T-helper 17 cell (primary cell): ENCODE measurements at regions not wholly inside any gene's neighbourhood (a gene's known extent, or its start where the extent isn't known, plus 50 kb on each side); places are given as distances from the start of the nearest gene placed in this dataset.
"Not testable (repeated sequence)": the region's sequence is repeated elsewhere in the genome, so short reads cannot be mapped to it uniquely, and the experiment has no call there.

ENCODE experiments used
- ATAC-seq: fragments of 150-1000 bp; cut with Tn5 transposase; 2 replicates; pipeline ENCODE4 v1.10.0; 2021; ENCODE audit warnings: mild to moderate bottlenecking, moderate library complexity
- DNase-seq, 3 donors: peaks; one replicate each; pipeline versions ENCODE4 v3.0.0 to v3.0.0-alpha.2; 2020 to 2021
- H3K9me3 ChIP-seq: one replicate; pipeline ENCODE4 v1.7.0; 2013; ENCODE audit warnings: low read length, mild to moderate bottlenecking; ENCODE audit not compliant: control insufficient read depth, poor library complexity, severe bottlenecking
- H3K27ac Mint-ChIP-seq: one replicate; pipeline ENCODE4 v1.8.0; 2022; ENCODE audit warnings: mild to moderate bottlenecking, moderate library complexity, mixed read lengths
- H3K27me3 Mint-ChIP-seq: one replicate; pipeline ENCODE4 v1.8.0; 2022; ENCODE audit warnings: mixed read lengths
- H3K36me3 Mint-ChIP-seq: one replicate; pipeline ENCODE4 v1.8.0; 2022; ENCODE audit warnings: low read depth, mixed read lengths
- H3K4me1 Mint-ChIP-seq: one replicate; pipeline ENCODE4 v1.8.0; 2022; ENCODE audit warnings: mild to moderate bottlenecking, mixed read lengths
- H3K4me3 Mint-ChIP-seq: one replicate; pipeline ENCODE4 v1.8.0; 2022; ENCODE audit warnings: mild to moderate bottlenecking, moderate library complexity, mixed read lengths

DNA sequence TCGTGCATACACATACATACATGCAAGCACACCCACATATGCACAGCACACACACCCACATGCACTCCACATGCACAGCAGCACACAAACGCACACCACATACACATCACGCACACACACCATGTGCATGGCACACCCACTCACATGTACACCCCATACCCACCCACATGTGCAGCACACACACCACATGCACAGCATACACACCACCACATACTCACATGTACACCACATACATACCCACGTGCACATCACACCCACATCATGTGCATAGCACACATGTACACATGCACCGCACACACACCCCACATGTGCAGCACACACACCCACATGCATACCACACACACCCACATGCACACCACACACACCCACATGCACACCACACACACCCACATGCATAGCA lies 132.0 kb upstream of the RGPD4 start:
- no peaks in the 10 kb centered on the region for H3K9me3 ChIP-seq
- H3K4me3 Mint-ChIP-seq: no peak overlapping the region
- H3K27me3 Mint-ChIP-seq: no peaks in the 10 kb centered on the region
- H3K4me1 Mint-ChIP-seq: no peaks in the 10 kb centered on the region
- no peak overlapping the region for H3K27ac Mint-ChIP-seq
- DNase-seq (no peak), ATAC-seq (no peak)
- H3K36me3 Mint-ChIP-seq: no peaks in the 10 kb centered on the region

DNA sequence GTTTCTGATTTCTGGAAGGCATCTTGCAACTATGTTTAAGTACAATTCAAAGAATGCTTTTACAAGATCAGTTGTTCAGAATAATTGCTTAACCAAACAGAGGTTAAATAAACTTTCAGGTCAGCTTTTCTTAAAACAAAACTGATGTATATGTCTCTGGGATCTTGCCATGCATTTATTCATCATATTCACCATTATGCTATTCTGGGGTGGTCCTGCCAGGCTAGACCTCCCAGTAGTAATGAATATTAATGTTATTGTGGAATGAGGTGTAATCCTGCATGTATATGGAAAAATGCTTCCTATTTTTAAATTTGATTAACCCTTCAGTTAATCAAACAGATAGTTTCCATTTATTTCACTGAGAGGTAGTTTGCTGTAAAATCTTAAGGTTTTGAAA lies 129.3 kb upstream of the RGPD4 start:
- DNase-seq (no peak), ATAC-seq (no peak)
- H3K9me3 ChIP-seq: no peaks in the 10 kb centered on the region
- no peak overlapping the region for H3K27ac Mint-ChIP-seq
- H3K4me3 Mint-ChIP-seq: no peak overlapping the region
- no peaks in the 10 kb centered on the region for H3K36me3 Mint-ChIP-seq
- H3K4me1 Mint-ChIP-seq: no peaks in the 10 kb centered on the region
- no peaks in the 10 kb centered on the region for H3K27me3 Mint-ChIP-seq

GRCh38 chr2:107698861-107699260 lies 127.8 kb upstream of the RGPD4 start:
- Mint-ChIP-seq H3K27ac (no peak overlapping the region), H3K27me3 (no peaks in the 10 kb centered on the region), H3K4me1 (no peaks in the 10 kb centered on the region), H3K36me3 (no peaks in the 10 kb centered on the region), H3K4me3 (no peak overlapping the region)
- no peak for ATAC-seq
- no peak for DNase-seq
- no peaks in the 10 kb centered on the region for H3K9me3 ChIP-seq

- Mint-ChIP-seq H3K36me3 (no peaks in the 10 kb centered on the region), H3K4me1 (no peaks in the 10 kb centered on the region), H3K4me3 (no peak overlapping the region), H3K27ac (no peak overlapping the region), H3K27me3 (no peaks in the 10 kb centered on the region)
- ATAC-seq: no peak
- H3K9me3 ChIP-seq: no peaks in the 10 kb centered on the region
- DNase-seq: no peak
Observed at GRCh38 chr2:107700073-107700472, 126.6 kb upstream of the RGPD4 start.

DNA sequence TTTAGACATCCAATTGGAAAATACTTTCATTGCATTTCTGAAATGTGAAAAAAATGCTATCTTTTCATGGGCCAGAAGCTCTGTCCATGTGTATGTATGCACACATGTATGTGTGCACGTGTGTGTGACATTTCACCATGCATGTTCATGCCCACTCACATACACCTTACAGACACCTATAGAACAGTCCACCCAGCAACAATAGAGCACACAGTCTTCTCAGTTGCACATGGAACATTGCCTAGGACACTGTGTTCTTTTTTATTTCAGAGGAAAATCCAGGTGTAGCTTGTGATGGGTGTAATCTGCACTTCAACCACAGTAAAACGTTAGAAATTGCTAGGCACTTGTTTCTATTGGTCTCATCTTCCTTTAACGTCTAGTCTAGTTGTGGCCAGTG lies 114.8 kb upstream of the RGPD4 start:
- Mint-ChIP-seq H3K36me3 (no peaks in the 10 kb centered on the region), H3K27me3 (no peaks in the 10 kb centered on the region), H3K27ac (no peak overlapping the region), H3K4me1 (peaks cover 4% of the 10 kb centered on the region), H3K4me3 (no peak overlapping the region)
- DNase-seq: no peak
- no peak for ATAC-seq
- no peaks in the 10 kb centered on the region for H3K9me3 ChIP-seq

DNA sequence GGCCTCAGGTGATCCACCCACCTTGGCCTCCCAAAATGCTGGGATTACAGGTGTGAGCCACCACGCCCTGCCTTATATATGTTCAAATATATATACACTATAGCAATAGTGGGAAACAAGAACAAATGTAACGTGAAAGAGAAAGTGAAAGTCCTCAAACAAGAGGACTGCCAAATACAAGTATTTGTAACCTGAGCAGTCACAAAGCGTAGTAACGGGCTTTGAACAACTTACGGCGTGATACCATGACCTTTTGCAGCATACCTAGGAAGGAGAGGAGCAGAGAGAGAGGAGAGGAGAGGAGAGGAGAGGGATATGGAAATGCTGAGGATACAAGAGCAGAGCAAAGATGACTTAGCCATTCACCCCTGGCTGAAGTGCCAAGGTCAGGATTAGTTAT lies 113.8 kb upstream of the RGPD4 start:
- Mint-ChIP-seq H3K27me3 (no peaks in the 10 kb centered on the region), H3K4me3 (peak overlapping the region; percentile 87), H3K27ac (peak overlapping the region; percentile 91), H3K36me3 (no peaks in the 10 kb centered on the region), H3K4me1 (peaks cover 4% of the 10 kb centered on the region)
- H3K9me3 ChIP-seq: no peaks in the 10 kb centered on the region
- no peak for ATAC-seq
- no peak for DNase-seq

GRCh38 chr2:107717661-107718060 lies 109.0 kb upstream of the RGPD4 start:
- H3K4me3 Mint-ChIP-seq: no peak overlapping the region
- peaks cover 22% of the 10 kb centered on the region for H3K27me3 Mint-ChIP-seq
- DNase-seq (no peak), ATAC-seq (no peak)
- no peak overlapping the region for H3K27ac Mint-ChIP-seq
- no peaks in the 10 kb centered on the region for H3K9me3 ChIP-seq
- H3K4me1 Mint-ChIP-seq: peaks cover 4% of the 10 kb centered on the region
- H3K36me3 Mint-ChIP-seq: no peaks in the 10 kb centered on the region

GRCh38 chr2:107719141-107719540 lies 107.6 kb upstream of the RGPD4 start:
- DNase-seq (no peak), ATAC-seq (no peak)
- H3K9me3 ChIP-seq: no peaks in the 10 kb centered on the region
- peaks cover 27% of the 10 kb centered on the region for H3K27me3 Mint-ChIP-seq
- no peaks in the 10 kb centered on the region for H3K4me1 Mint-ChIP-seq
- H3K36me3 Mint-ChIP-seq: no peaks in the 10 kb centered on the region
- H3K27ac Mint-ChIP-seq: no peak overlapping the region
- no peak overlapping the region for H3K4me3 Mint-ChIP-seq

DNA sequence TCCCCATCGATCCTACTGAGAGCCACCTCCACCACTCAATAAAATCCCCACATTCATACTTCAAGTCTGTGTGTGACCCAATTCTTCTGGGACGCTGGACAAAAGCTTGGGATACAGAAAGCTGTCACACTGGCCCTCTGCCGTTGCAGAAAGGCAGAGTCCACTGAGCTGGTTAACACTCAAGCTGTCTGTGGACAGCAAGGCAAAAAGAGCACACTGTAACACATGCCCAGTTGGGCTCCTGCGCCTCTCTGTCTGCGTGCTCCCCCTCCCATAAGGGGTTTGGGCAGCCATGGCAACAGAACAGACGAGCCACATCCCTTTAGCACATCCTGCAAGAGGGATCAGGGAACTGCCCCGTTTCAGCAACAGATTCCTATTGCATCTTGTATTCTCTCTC lies 106.9 kb upstream of the RGPD4 start:
- H3K4me1 Mint-ChIP-seq: no peaks in the 10 kb centered on the region
- no peaks in the 10 kb centered on the region for H3K9me3 ChIP-seq
- no peaks in the 10 kb centered on the region for H3K36me3 Mint-ChIP-seq
- ATAC-seq: no peak
- peaks cover 27% of the 10 kb centered on the region for H3K27me3 Mint-ChIP-seq
- DNase-seq: no peak
- H3K27ac Mint-ChIP-seq: no peak overlapping the region
- H3K4me3 Mint-ChIP-seq: no peak overlapping the region

- H3K9me3 ChIP-seq: no peaks in the 10 kb centered on the region
- ATAC-seq: no peak
- H3K27ac Mint-ChIP-seq: no peak overlapping the region
- peaks cover 27% of the 10 kb centered on the region for H3K27me3 Mint-ChIP-seq
- no peak overlapping the region for H3K4me3 Mint-ChIP-seq
- DNase-seq: no peak
- no peaks in the 10 kb centered on the region for H3K4me1 Mint-ChIP-seq
- H3K36me3 Mint-ChIP-seq: no peaks in the 10 kb centered on the region
Observed at GRCh38 chr2:107721178-107721577, 105.5 kb upstream of the RGPD4 start.

- no peak for DNase-seq
- H3K4me1 Mint-ChIP-seq: no peaks in the 10 kb centered on the region
- H3K9me3 ChIP-seq: no peaks in the 10 kb centered on the region
- H3K36me3 Mint-ChIP-seq: no peaks in the 10 kb centered on the region
- no peak overlapping the region for H3K27ac Mint-ChIP-seq
- ATAC-seq: no peak
- no peak overlapping the region for H3K4me3 Mint-ChIP-seq
- H3K27me3 Mint-ChIP-seq: peaks cover 27% of the 10 kb centered on the region
Observed at GRCh38 chr2:107721586-107721985, 105.1 kb upstream of the RGPD4 start.

GRCh38 chr2:107725824-107726223 lies 100.9 kb upstream of the RGPD4 start:
- H3K4me1 Mint-ChIP-seq, H3K4me3 Mint-ChIP-seq, ATAC-seq, H3K27me3 Mint-ChIP-seq, DNase-seq, H3K36me3 Mint-ChIP-seq, H3K9me3 ChIP-seq, H3K27ac Mint-ChIP-seq: not testable (repeated sequence)

DNA sequence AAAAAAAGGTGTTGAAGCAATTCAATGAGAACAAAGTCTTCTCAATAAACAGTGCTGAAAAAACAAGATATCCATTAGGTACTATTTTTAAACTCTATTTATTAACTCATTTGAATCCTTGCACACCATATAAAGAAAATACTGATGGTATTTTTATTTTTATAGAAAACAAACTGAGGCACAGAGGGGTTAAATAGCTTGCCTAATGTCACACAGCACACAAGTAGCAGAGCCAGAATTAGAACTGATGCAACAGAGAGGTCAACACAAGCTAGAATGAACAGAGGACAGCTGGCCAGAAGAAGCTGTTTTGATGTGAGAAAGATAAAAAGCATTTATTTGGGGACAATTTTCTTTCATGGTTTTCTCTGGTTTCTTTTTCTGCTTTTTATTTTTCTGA lies 99.4 kb upstream of the RGPD4 start:
- Mint-ChIP-seq H3K36me3 (no peaks in the 10 kb centered on the region), H3K4me3 (no peak overlapping the region), H3K27ac (no peak overlapping the region), H3K4me1 (no peaks in the 10 kb centered on the region), H3K27me3 (peaks cover 8% of the 10 kb centered on the region)
- no peak for ATAC-seq
- no peaks in the 10 kb centered on the region for H3K9me3 ChIP-seq
- no peak for DNase-seq

GRCh38 chr2:107728586-107728985 lies 98.1 kb upstream of the RGPD4 start:
- Mint-ChIP-seq H3K27ac (no peak overlapping the region), H3K36me3 (no peaks in the 10 kb centered on the region), H3K4me3 (no peak overlapping the region), H3K27me3 (no peaks in the 10 kb centered on the region), H3K4me1 (no peaks in the 10 kb centered on the region)
- no peak for DNase-seq
- ATAC-seq: no peak
- H3K9me3 ChIP-seq: no peaks in the 10 kb centered on the region

DNA sequence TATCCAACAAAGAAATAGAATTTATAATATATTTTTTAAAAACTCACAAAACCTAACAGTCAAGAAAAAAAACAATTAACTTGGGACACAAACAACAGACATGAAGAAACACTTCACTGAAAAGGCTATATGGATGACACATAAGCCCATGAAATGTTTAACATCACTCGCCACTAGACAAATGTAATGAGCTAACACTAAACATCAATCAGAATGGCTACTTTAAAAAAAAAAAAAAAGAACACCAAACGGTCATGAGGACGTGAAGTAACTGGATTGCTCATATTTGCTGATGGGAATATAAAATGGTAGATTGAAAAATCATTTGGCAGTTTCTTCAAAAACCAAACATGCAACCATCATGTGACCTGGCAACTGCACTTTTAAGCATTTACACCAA lies 97.3 kb upstream of the RGPD4 start:
- Mint-ChIP-seq H3K4me3 (no peak overlapping the region), H3K36me3 (no peaks in the 10 kb centered on the region), H3K4me1 (no peaks in the 10 kb centered on the region), H3K27me3 (no peaks in the 10 kb centered on the region), H3K27ac (no peak overlapping the region)
- H3K9me3 ChIP-seq: no peaks in the 10 kb centered on the region
- ATAC-seq (no peak), DNase-seq (no peak)
